ENCODE measurements at regions not wholly inside any gene's neighbourhood (a gene's known extent, or its start where the extent isn't known, plus 50 kb on each side); places are given as distances from the start of the nearest gene placed in this dataset.

DNA sequence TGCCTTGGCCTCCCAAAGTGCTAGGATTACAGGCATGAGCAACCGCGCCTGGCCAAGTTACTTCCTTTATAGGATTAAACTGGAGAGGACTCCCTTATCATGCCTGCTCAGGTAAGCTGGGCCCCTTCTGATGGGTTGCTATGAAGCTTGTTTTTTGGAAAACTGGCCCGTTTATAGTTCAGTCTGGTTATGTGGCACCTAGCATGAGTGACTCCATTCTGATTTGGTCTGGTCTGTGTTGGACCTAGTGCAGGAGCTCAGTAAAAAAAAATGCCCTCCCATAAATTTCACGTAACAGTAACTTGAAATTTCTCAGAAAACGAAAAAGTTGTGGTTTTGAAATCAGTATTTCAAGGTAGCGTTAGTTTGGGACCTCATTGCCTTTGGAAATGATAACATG, 448.4 kb downstream of the HACE1 start:
- TF ChIP-seq CTCF (conservative IDR thresholded peaks at IDR 0.05; ENCODE audit: low read depth, low read length): no peak
- TF ChIP-seq EZH2phosphoT487 (IDR thresholded peaks at IDR 0.05; ENCODE audit: borderline replicate concordance, low read length): no peak

Data from PC-3 (cell line).